Endothelial cell of umbilical vein (primary cell): ENCODE measurements at regions not wholly inside any gene's neighbourhood (a gene's known extent, or its start where the extent isn't known, plus 50 kb on each side); places are given as distances from the start of the nearest gene placed in this dataset.

Source experiments
- BruUV-seq: library from RNA; stranded (reverse); fragments of 400-500 nt; replicated peaks from 2 replicates; lab custom pipeline; 2021; lab: Mats Ljungman, UMichigan
- CTCF ChIA-PET: fragments of 300-600, 350-600 bp; sonication (Branson Sonifier 250); formaldehyde crosslinking; loops from one replicate; lab custom pipeline; 2021; ENCODE audit warnings: antibody characterized with exemption, inconsistent platforms; lab: Charles Lee
- POLR2A ChIA-PET: fragments of 300-600, 350-600 bp; sonication (Branson Sonifier 250); formaldehyde crosslinking; loops from one replicate; lab custom pipeline; 2021; ENCODE audit warnings: antibody characterized with exemption, inconsistent platforms; lab: Charles Lee
- DNase-seq: peaks from one replicate; pipeline ENCODE4 v3.0.0-alpha.2; 2011; ENCODE audit warnings: low read depth, low spot score
- FAIRE-seq: peaks from 2 replicates; lab custom pipeline; 2011; peaks lifted over from hg19 to GRCh38; lab: Jason Lieb, UNC
- H2AFZ ChIP-seq: 2 replicates; pipeline ENCODE4 v1.6.0; 2012; ENCODE audit warnings: low read depth, low read length, control low read depth, inconsistent platforms
- H3K27ac ChIP-seq: 2 replicates; pipeline ENCODE4 v1.5.1; 2011; ENCODE audit warnings: low read depth, mild to moderate bottlenecking, control low read depth, low read length, moderate library complexity; ENCODE audit not compliant: insufficient read depth
- H3K27me3 ChIP-seq, 2 experiments: 2 replicates each; pipeline versions ENCODE4 v1.6.0 to v1.6.1; 2011; ENCODE audit warnings: low read length in 2 of 2, mixed read lengths in 1 of 2; ENCODE audit not compliant: control insufficient read depth in 2 of 2, insufficient read depth in 2 of 2
- H3K36me3 ChIP-seq, 2 experiments: 2 replicates in 1 of 2; 3 replicates in 1 of 2; pipeline ENCODE4 v1.5.1; 2011; ENCODE audit warnings: low read length in 2 of 2, mild to moderate bottlenecking in 1 of 2, moderate library complexity in 1 of 2; ENCODE audit not compliant: control insufficient read depth in 2 of 2, insufficient read depth in 2 of 2; ENCODE audit errors: extremely low read depth in 1 of 2
- H3K4me1 ChIP-seq: 3 replicates; pipeline ENCODE4 v1.5.1; 2011; ENCODE audit warnings: mild to moderate bottlenecking, low read length; ENCODE audit not compliant: control insufficient read depth, insufficient read depth; ENCODE audit errors: extremely low read depth
- H3K4me2 ChIP-seq: 2 replicates; pipeline ENCODE4 v1.6.1; 2011; ENCODE audit warnings: low read length, control low read depth, mixed read lengths; ENCODE audit not compliant: insufficient read depth
- H3K4me3 ChIP-seq, 3 experiments: fragments of 200-600 bp in 1 of 3; sonication (generic), shearing (Covaris generic) in 1 of 3; replicated peaks in 1 of 3; 2 replicates each; pipeline ENCODE4 v1.5.1; 2011 to 2016; ENCODE audit warnings: control low read depth in 3 of 3, low read length in 3 of 3, mild to moderate bottlenecking in 2 of 3, inconsistent platforms in 1 of 3, low read depth in 1 of 3, moderate library complexity in 1 of 3; ENCODE audit not compliant: insufficient read depth in 1 of 3
- H3K79me2 ChIP-seq: 2 replicates; pipeline ENCODE4 v1.6.0; 2012; ENCODE audit warnings: low read length, inconsistent platforms; ENCODE audit not compliant: control insufficient read depth, insufficient read depth
- H3K9ac ChIP-seq: replicated peaks from 2 replicates; pipeline ENCODE3; 2011; ENCODE audit warnings: low read length, control low read depth; ENCODE audit not compliant: insufficient read depth; ENCODE audit errors: extremely low read depth
- H3K9me1 ChIP-seq: replicated peaks from 3 replicates; pipeline ENCODE4 v1.6.0; 2011; ENCODE audit warnings: mild to moderate bottlenecking, low read length; ENCODE audit not compliant: control insufficient read depth, insufficient read depth; ENCODE audit errors: extremely low read depth
- H3K9me3 ChIP-seq: replicated peaks from 2 replicates; pipeline ENCODE4 v1.5.1; 2012; ENCODE audit warnings: low read length, inconsistent platforms; ENCODE audit not compliant: control insufficient read depth, insufficient read depth
- H4K20me1 ChIP-seq: replicated peaks from 2 replicates; pipeline ENCODE3; 2011; ENCODE audit warnings: mild to moderate bottlenecking, low read length; ENCODE audit not compliant: control insufficient read depth, insufficient read depth; ENCODE audit errors: extremely low read depth
- EZH2 ChIP-seq: IDR thresholded peaks from 2 replicates; pipeline ENCODE4 v1.6.1; 2012; ENCODE audit warnings: borderline replicate concordance, low read depth, mild to moderate bottlenecking, moderate library complexity, low read length, inconsistent platforms; ENCODE audit not compliant: severe bottlenecking
- FOS ChIP-seq: IDR thresholded peaks from 2 replicates; pipeline ENCODE4 v1.6.1; 2011; ENCODE audit warnings: mild to moderate bottlenecking, low read length, moderate library complexity, borderline replicate concordance; ENCODE audit not compliant: insufficient read depth
- JUN ChIP-seq: IDR thresholded peaks from 2 replicates; pipeline ENCODE4 v1.6.1; 2011; ENCODE audit warnings: borderline replicate concordance, low read depth; ENCODE audit not compliant: insufficient read length, insufficient read depth
- MYC ChIP-seq: IDR thresholded peaks from one replicate; pipeline ENCODE4 v1.6.1; 2011; ENCODE audit warnings: mild to moderate bottlenecking, low read depth, low read length
- POLR2A ChIP-seq: IDR thresholded peaks from 2 replicates; pipeline ENCODE4 v1.6.1; 2012; ENCODE audit warnings: low read depth, mild to moderate bottlenecking, control low read depth, low read length
- POLR2AphosphoS5 ChIP-seq: IDR thresholded peaks from 2 replicates; pipeline ENCODE4 v1.6.1; 2012; ENCODE audit warnings: low read depth, mild to moderate bottlenecking, control low read depth, low read length, moderate library complexity; ENCODE audit not compliant: insufficient read depth
- dilution Hi-C: fragments of 300-500 bp; cut with MboI; formaldehyde crosslinking; loops from one replicate; pipeline ENCODE4 v1.15.0; 2019; ENCODE audit warnings: low sequenced_read_pairs; ENCODE audit not compliant: extremely low pct_ligation_motif_present
- intact Hi-C: fragments of 100-400 bp; cut with micrococcal nuclease; formaldehyde crosslinking; loops from one replicate; pipeline ENCODE4 v1.10.0; 2022
- TF ChIP-seq, protein P1 (sequence below), 2 donors: IDR thresholded peaks; 1 replicate in 1 of 2; 2 replicates in 1 of 2; pipeline ENCODE4 v1.5.1; 2011; ENCODE audit warnings: low read length in 2 of 2, mild to moderate bottlenecking in 2 of 2, moderate library complexity in 2 of 2, control low read depth in 1 of 2, inconsistent platforms in 1 of 2, low read depth in 1 of 2; ENCODE audit not compliant: insufficient read depth in 1 of 2; ENCODE audit errors: extremely low read depth in 1 of 2
- TF ChIP-seq, protein P2 (sequence below): IDR thresholded peaks from 2 replicates; pipeline ENCODE4 v1.6.1; 2011; ENCODE audit not compliant: insufficient read depth, insufficient read length

DNA sequence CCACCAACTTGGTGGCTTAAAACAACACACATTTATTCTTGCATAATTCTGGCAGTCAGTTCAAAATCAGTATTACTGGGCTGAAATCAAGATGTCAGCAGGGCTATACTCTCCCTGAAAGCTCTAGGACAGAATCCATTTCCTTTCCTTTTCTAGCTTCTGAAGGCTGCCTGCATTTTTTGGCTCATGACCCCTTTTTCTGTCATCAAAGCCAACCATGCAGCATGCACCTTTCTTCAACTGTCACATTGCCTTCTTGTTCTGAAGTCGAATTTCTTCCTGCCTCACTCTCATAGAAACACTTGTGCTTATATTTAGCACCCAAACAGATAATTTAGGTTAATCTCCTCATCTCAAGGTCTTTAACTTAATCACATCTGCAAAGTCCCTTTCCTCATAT is 79.8 kb upstream of the PPP1R2C start:
- H3K9me1 ChIP-seq = no peaks in the 10 kb centered on the region
- no peaks in the 10 kb centered on the region for H3K4me1 ChIP-seq
- H3K9ac ChIP-seq = no peak overlapping the region
- no peak for FAIRE-seq
- no peaks in the 10 kb centered on the region for H3K9me3 ChIP-seq
- ChIA-PET POLR2A (no interaction called here), CTCF (no interaction called here)
- H2AFZ ChIP-seq = no peak overlapping the region
- H4K20me1 ChIP-seq = no peaks in the 10 kb centered on the region
- H3K27me3 ChIP-seq = no peaks in the 10 kb centered on the region
- dilution Hi-C loops (no loop called here), intact Hi-C loops (no loop called here)
- no peak overlapping the region for H3K4me3 ChIP-seq
- no TSS peak for BruUV-seq
- no peaks in the 10 kb centered on the region for H3K36me3 ChIP-seq
- TF ChIP-seq EZH2 (no peak), POLR2A (no peak), JUN (no peak), FOS (no peak), POLR2AphosphoS5 (no peak), MYC (no peak)
- TF ChIP-seq, protein P1, sequence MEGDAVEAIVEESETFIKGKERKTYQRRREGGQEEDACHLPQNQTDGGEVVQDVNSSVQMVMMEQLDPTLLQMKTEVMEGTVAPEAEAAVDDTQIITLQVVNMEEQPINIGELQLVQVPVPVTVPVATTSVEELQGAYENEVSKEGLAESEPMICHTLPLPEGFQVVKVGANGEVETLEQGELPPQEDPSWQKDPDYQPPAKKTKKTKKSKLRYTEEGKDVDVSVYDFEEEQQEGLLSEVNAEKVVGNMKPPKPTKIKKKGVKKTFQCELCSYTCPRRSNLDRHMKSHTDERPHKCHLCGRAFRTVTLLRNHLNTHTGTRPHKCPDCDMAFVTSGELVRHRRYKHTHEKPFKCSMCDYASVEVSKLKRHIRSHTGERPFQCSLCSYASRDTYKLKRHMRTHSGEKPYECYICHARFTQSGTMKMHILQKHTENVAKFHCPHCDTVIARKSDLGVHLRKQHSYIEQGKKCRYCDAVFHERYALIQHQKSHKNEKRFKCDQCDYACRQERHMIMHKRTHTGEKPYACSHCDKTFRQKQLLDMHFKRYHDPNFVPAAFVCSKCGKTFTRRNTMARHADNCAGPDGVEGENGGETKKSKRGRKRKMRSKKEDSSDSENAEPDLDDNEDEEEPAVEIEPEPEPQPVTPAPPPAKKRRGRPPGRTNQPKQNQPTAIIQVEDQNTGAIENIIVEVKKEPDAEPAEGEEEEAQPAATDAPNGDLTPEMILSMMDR (IDR thresholded peaks at IDR 0.05; ENCODE audit: extremely low read depth in 1 of 2, insufficient read depth in 1 of 2, low read depth in 1 of 2, low read length in 2 of 2) = no peak
- TF ChIP-seq, protein P2, sequence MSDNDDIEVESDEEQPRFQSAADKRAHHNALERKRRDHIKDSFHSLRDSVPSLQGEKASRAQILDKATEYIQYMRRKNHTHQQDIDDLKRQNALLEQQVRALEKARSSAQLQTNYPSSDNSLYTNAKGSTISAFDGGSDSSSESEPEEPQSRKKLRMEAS = no peak
- no peaks in the 10 kb centered on the region for H3K79me2 ChIP-seq
- H3K27ac ChIP-seq = no peak overlapping the region
- DNase-seq = no peak
- H3K4me2 ChIP-seq = no peak overlapping the region
